SK-N-SH treated with all-trans-retinoic acid at 6 μM for 48 hours (cell line): ENCODE measurements at regions not wholly inside any gene's neighbourhood (a gene's known extent, or its start where the extent isn't known, plus 50 kb on each side); places are given as distances from the start of the nearest gene placed in this dataset.

Experiments used
- ATAC-seq: fragments of 200-7000 bp; cut with Tn5 transposase; 3 replicates; pipeline ENCODE4 v1.9.1; 2020; ENCODE audit warnings: mild to moderate bottlenecking, moderate library complexity
- ARNTL ChIP-seq: fragments of 450-650 bp; formaldehyde crosslinking; IDR thresholded peaks from 2 replicates; pipeline ENCODE4 v1.5.0; 2020; ENCODE audit warnings: low read depth, mild to moderate bottlenecking, moderate library complexity, borderline replicate concordance
- BACH2 ChIP-seq: fragments of 250-450 bp; sonication (Bioruptor Pico); IDR thresholded peaks from 2 replicates; pipeline ENCODE4 v1.9.0; 2021; ENCODE audit warnings: mild to moderate bottlenecking, borderline replicate concordance
- CREB5 ChIP-seq: fragments of 250-450 bp; sonication (Bioruptor Pico); IDR thresholded peaks from 2 replicates; pipeline ENCODE4 v1.5.1; 2020; ENCODE audit warnings: low read depth, mild to moderate bottlenecking, moderate library complexity
- CSDC2 ChIP-seq: fragments of 250-450 bp; sonication (Bioruptor Pico); IDR thresholded peaks from 2 replicates; pipeline ENCODE4 v1.5.0; 2020; ENCODE audit warnings: mild to moderate bottlenecking, moderate library complexity
- CSRNP3 ChIP-seq: fragments of 250-450 bp; sonication (Bioruptor Pico); IDR thresholded peaks from 2 replicates; pipeline ENCODE4 v1.5.1; 2021; ENCODE audit warnings: mild to moderate bottlenecking, moderate library complexity
- ISL1 ChIP-seq: fragments of 250-450 bp; sonication (Bioruptor Pico); IDR thresholded peaks from 2 replicates; pipeline ENCODE4 v2.1.2; 2022; ENCODE audit warnings: mild to moderate bottlenecking, moderate library complexity
- OSR1 ChIP-seq: fragments of 250-450 bp; sonication (Bioruptor Pico); IDR thresholded peaks from 2 replicates; pipeline ENCODE4 v1.8.0; 2022; ENCODE audit warnings: moderate library complexity, mild to moderate bottlenecking, inconsistent platforms
- POU6F1 ChIP-seq: fragments of 250-450 bp; sonication (Bioruptor Pico); IDR thresholded peaks from 2 replicates; pipeline ENCODE4 v1.8.0; 2021; ENCODE audit warnings: low read depth, mild to moderate bottlenecking, moderate library complexity, borderline replicate concordance
- RARB ChIP-seq: fragments of 250-450 bp; sonication (Bioruptor Pico); IDR thresholded peaks from 2 replicates; pipeline ENCODE4 v1.8.0; 2021; ENCODE audit warnings: mild to moderate bottlenecking, moderate library complexity
- TCF4 ChIP-seq: fragments of 250-450 bp; sonication (Bioruptor Pico); IDR thresholded peaks from 2 replicates; pipeline ENCODE4 v1.8.0; 2021; ENCODE audit warnings: mild to moderate bottlenecking, moderate library complexity, borderline replicate concordance
- TOX ChIP-seq: fragments of 250-450 bp; sonication (Bioruptor Pico); IDR thresholded peaks from 2 replicates; pipeline ENCODE4 v1.8.0; 2021; ENCODE audit warnings: mild to moderate bottlenecking, moderate library complexity, borderline replicate concordance
- TSHZ2 ChIP-seq: fragments of 250-450 bp; sonication (Bioruptor Pico); IDR thresholded peaks from 2 replicates; pipeline ENCODE4 v1.5.0; 2020; ENCODE audit warnings: mild to moderate bottlenecking, moderate library complexity
- ZC3H10 ChIP-seq: fragments of 250-450 bp; sonication (Bioruptor Pico); IDR thresholded peaks from 2 replicates; pipeline ENCODE4 v1.5.1; 2021; ENCODE audit warnings: mild to moderate bottlenecking, moderate library complexity
- ZFP3 ChIP-seq: fragments of 250-450 bp; sonication (Bioruptor Pico); IDR thresholded peaks from 2 replicates; pipeline ENCODE4 v1.5.0; 2020; ENCODE audit warnings: mild to moderate bottlenecking, moderate library complexity
- ZNF70 ChIP-seq: fragments of 450-650 bp; formaldehyde crosslinking; IDR thresholded peaks from 2 replicates; pipeline ENCODE4 v1.5.0; 2020; ENCODE audit warnings: mild to moderate bottlenecking, moderate library complexity
- ZNF8 ChIP-seq: fragments of 450-650 bp; formaldehyde crosslinking; IDR thresholded peaks from 2 replicates; pipeline ENCODE4 v1.5.0; 2020; ENCODE audit warnings: mild to moderate bottlenecking, moderate library complexity

- no peak for TF ChIP-seq CSRNP3
- TF ChIP-seq ZNF8, result no peak
- no peak for TF ChIP-seq TCF4 (CRISPR knock-in tag)
- no peak for TF ChIP-seq POU6F1 (CRISPR knock-in tag)
- TF ChIP-seq CREB5 (CRISPR knock-in tag), result no peak
Observed at GRCh38 chr3:95134693-95135413, 1072.0 kb downstream of the NSUN3 start (continued).

GRCh38 chr3:95148107-95148506 lies 1085.2 kb downstream of the NSUN3 start:
- TF ChIP-seq CSRNP3 (no peak), BACH2 (no peak), CREB5 (CRISPR knock-in tag) (no peak), ZFP3 (CRISPR knock-in tag) (no peak), CSDC2 (no peak), TCF4 (CRISPR knock-in tag) (no peak), OSR1 (no peak), ZNF70 (CRISPR knock-in tag) (no peak), RARB (no peak), ISL1 (CRISPR knock-in tag) (no peak), TSHZ2 (CRISPR knock-in tag) (no peak), ARNTL (no peak), ZC3H10 (CRISPR knock-in tag) (no peak), POU6F1 (CRISPR knock-in tag) (no peak)
- TF ChIP-seq, all 23 proteins: peak for 0
- ATAC-seq, result no peak

- TF ChIP-seq RARB (no peak), CSRNP3 (no peak), CSDC2 (no peak), OSR1 (no peak), ZNF8 (no peak), ZC3H10 (CRISPR knock-in tag) (no peak), TOX (CRISPR knock-in tag) (no peak)
- ATAC-seq, result no peak
Observed at GRCh38 chr3:95151590-95151989, 1088.7 kb downstream of the NSUN3 start.
